K562 (cell line): ENCODE measurements at regions not wholly inside any gene's neighbourhood (a gene's known extent, or its start where the extent isn't known, plus 50 kb on each side); places are given as distances from the start of the nearest gene placed in this dataset.

Experiments
- ATAC-seq: fragments of 200-7000 bp; cut with Tn5 transposase; 3 replicates; pipeline ENCODE4 v1.9.1; 2020; ENCODE audit warnings: moderate library complexity
- BruUV-seq: library from RNA; stranded (reverse); fragments of 400-500 nt; replicated peaks from 2 replicates; lab custom pipeline; 2021; lab: Mats Ljungman, UMichigan
- CTCF ChIA-PET: fragments of 300-600 bp; formaldehyde crosslinking; extraction: SDS; loops from one replicate; lab custom pipeline; 2021; ENCODE audit warnings: low intra/inter-chr PET ratio; lab: Yijun Ruan, JAX
- POLR2A ChIA-PET: fragments of 300-600, 350-650 bp; sonication (Branson Sonifier 250); formaldehyde crosslinking; extraction: SDS; loops from one replicate; lab custom pipeline; 2021; ENCODE audit warnings: antibody characterized with exemption, inconsistent platforms; lab: Yijun Ruan, JAX
- DNase-seq, 4 experiments: peaks; one replicate each; pipeline versions ENCODE4 v3.0.0 to v3.0.0-alpha.2; 2011 to 2018; ENCODE audit warnings: low spot score in 3 of 4, mixed read lengths in 3 of 4; ENCODE audit errors: extremely low read depth in 1 of 4
- FAIRE-seq: peaks from 2 replicates; lab custom pipeline; 2011; peaks lifted over from hg19 to GRCh38; lab: Jason Lieb, UNC
- H2AFZ ChIP-seq: 2 replicates; pipeline ENCODE4 v1.6.0; 2011; ENCODE audit warnings: low read depth, low read length, control low read depth, inconsistent platforms
- H3K27ac ChIP-seq: fragments of 200-600 bp; 3 replicates; pipeline ENCODE4 v1.8.0; 2011; ENCODE audit warnings: low read depth, mild to moderate bottlenecking, control low read depth, inconsistent platforms, low read length, moderate library complexity, mixed read lengths; ENCODE audit errors: extremely low read depth
- H3K27me3 ChIP-seq, 2 experiments: fragments of 300-600 bp in 1 of 2; 2 replicates in 1 of 2; 3 replicates in 1 of 2; pipeline versions ENCODE4 v1.6.0 to v1.8.0; 2011; ENCODE audit warnings: inconsistent platforms in 2 of 2, low read length in 2 of 2, mild to moderate bottlenecking in 1 of 2, mixed read lengths in 1 of 2, moderate library complexity in 1 of 2; ENCODE audit not compliant: control insufficient read depth in 2 of 2, insufficient read depth in 2 of 2
- H3K36me3 ChIP-seq: fragments of 300-600 bp; 3 replicates; pipeline ENCODE4 v1.8.0; 2011; ENCODE audit warnings: mild to moderate bottlenecking, low read length, inconsistent platforms; ENCODE audit not compliant: control insufficient read depth, insufficient read depth
- H3K4me1 ChIP-seq, 2 experiments: fragments of 200-600 bp in 1 of 2; replicated peaks in 1 of 2; 2 replicates in 1 of 2; 3 replicates in 1 of 2; pipeline versions ENCODE4 v1.5.1 to v1.8.0; 2011; ENCODE audit warnings: inconsistent platforms in 2 of 2, low read length in 2 of 2, mild to moderate bottlenecking in 1 of 2, mixed read lengths in 1 of 2, moderate library complexity in 1 of 2; ENCODE audit not compliant: control insufficient read depth in 2 of 2, insufficient read depth in 2 of 2
- H3K4me2 ChIP-seq: 2 replicates; pipeline ENCODE4 v1.6.1; 2011; ENCODE audit warnings: low read length, control low read depth, inconsistent platforms, mixed read lengths; ENCODE audit not compliant: insufficient read depth
- H3K4me3 ChIP-seq: fragments of 200-600 bp; sonication (generic), shearing (Covaris generic); 2 replicates; pipeline ENCODE4 v1.5.1; 2016; ENCODE audit warnings: control low read depth, inconsistent platforms
- H3K79me2 ChIP-seq: fragments of 200-600 bp; 3 replicates; pipeline ENCODE4 v1.8.0; 2011; ENCODE audit warnings: low read length, inconsistent platforms; ENCODE audit not compliant: control insufficient read depth, insufficient read depth
- H3K9ac ChIP-seq, 2 experiments: 2 replicates each; pipeline versions ENCODE4 v1.6.0 to v1.6.1; 2011; ENCODE audit warnings: low read depth in 2 of 2, low read length in 2 of 2, control low read depth in 1 of 2, inconsistent platforms in 1 of 2, mild to moderate bottlenecking in 1 of 2, mixed read lengths in 1 of 2; ENCODE audit not compliant: insufficient read depth in 1 of 2
- H3K9me1 ChIP-seq: one replicate; pipeline ENCODE4 v1.6.0; 2011; ENCODE audit warnings: inconsistent platforms, mild to moderate bottlenecking, low read length, moderate library complexity; ENCODE audit not compliant: control insufficient read depth, insufficient read depth
- H3K9me3 ChIP-seq: replicated peaks from 2 replicates; pipeline ENCODE4 v1.5.1; 2011; ENCODE audit warnings: low read depth, low read length, inconsistent platforms; ENCODE audit not compliant: control insufficient read depth, insufficient read depth
- H4K20me1 ChIP-seq: replicated peaks from 2 replicates; pipeline ENCODE4 v1.6.1; 2011; ENCODE audit warnings: low read length, inconsistent platforms, mixed read lengths; ENCODE audit not compliant: control insufficient read depth, insufficient read depth
- CBFA2T3 ChIP-seq: fragments of 450-650 bp; IDR thresholded peaks from 2 replicates; pipeline ENCODE4 v1.6.1; 2017
- CBX1 ChIP-seq: sonication (generic); IDR thresholded peaks from 2 replicates; pipeline ENCODE4 v1.6.1; 2016; ENCODE audit warnings: antibody characterized with exemption, low read depth, mild to moderate bottlenecking
- GABPB2 ChIP-seq: fragments of 250-450 bp; sonication (Bioruptor Pico); conservative IDR thresholded peaks from 2 replicates; pipeline ENCODE4 v1.5.1; 2021; ENCODE audit warnings: mild to moderate bottlenecking
- GATAD2B ChIP-seq: fragments of 450-650 bp; IDR thresholded peaks from 2 replicates; pipeline ENCODE4 v1.6.1; 2017; ENCODE audit warnings: mild to moderate bottlenecking, borderline replicate concordance
- HNRNPK ChIP-seq: fragments of 200-400 bp; formaldehyde crosslinking; IDR thresholded peaks from one replicate; pipeline ENCODE4 v1.6.1; 2018; ENCODE audit warnings: mild to moderate bottlenecking, low read depth, low read length; ENCODE audit not compliant: poor library complexity, severe bottlenecking
- SMARCA4 ChIP-seq: fragments of 450-650 bp; IDR thresholded peaks from 2 replicates; pipeline ENCODE4 v1.6.1; 2016
- TAF9B ChIP-seq: fragments of 450-650 bp; IDR thresholded peaks from 2 replicates; pipeline ENCODE4 v1.6.1; 2018; ENCODE audit warnings: mild to moderate bottlenecking; ENCODE audit not compliant: partially characterized antibody
- XRCC5 ChIP-seq: fragments of 200-400 bp; formaldehyde crosslinking; IDR thresholded peaks from 2 replicates; pipeline ENCODE4 v1.6.1; 2017; ENCODE audit warnings: low read depth, mild to moderate bottlenecking, low read length
- WGBS: fragments of 100-300 bp; shearing (Covaris generic); methylation state at CpG from one replicate; pipeline ENCODE4 v1.1.6; 2016; ENCODE audit warnings: low coverage, mixed read lengths; ENCODE audit not compliant: insufficient coverage; ENCODE audit errors: missing lambda C conversion rate; 5-methylcytosine and 5-hydroxymethylcytosine counted together
- in situ Hi-C: fragments of 300-500 bp; cut with MboI; formaldehyde crosslinking; loops from 4 replicates; pipeline ENCODE4 v1.15.0; 2018; ENCODE audit warnings: inconsistent platforms, mixed read lengths
- intact Hi-C: fragments of 100-400 bp; cut with micrococcal nuclease; formaldehyde crosslinking; loops from 2 replicates; pipeline ENCODE4 v1.14.2; 2022
- TF ChIP-seq, protein P1 (sequence below): fragments of 450-650 bp; IDR thresholded peaks from 2 replicates; pipeline ENCODE4 v1.6.1; 2018; ENCODE audit warnings: mild to moderate bottlenecking, low read depth; ENCODE audit not compliant: partially characterized antibody
- TF ChIP-seq, protein P2 (sequence below): fragments of 250-450 bp; sonication (Bioruptor Pico); IDR thresholded peaks from 2 replicates; pipeline ENCODE4 v1.4.0; 2020; ENCODE audit warnings: mild to moderate bottlenecking, moderate library complexity

DNA sequence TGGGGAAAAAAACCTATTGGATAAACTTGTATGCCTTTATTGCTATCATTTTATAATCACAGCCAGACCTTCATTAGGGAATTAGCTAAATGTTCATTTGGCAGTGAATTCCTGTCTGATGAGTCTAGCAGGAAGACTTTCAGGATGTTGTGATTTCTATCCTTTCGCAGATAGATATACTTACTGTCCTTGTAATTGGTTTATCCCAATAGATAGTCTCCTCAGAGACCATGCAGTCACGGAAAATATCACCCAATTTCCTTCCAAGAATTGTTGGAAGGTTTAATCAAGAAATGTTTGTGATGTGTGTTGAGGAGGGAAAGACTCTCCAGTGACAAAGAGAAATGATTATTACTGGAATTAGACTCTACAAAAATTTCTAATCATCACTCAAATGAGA is 1937.9 kb upstream of the WWC1 start:
- BruUV-seq, result no TSS peak
- H3K9me3 ChIP-seq, result no peaks in the 10 kb centered on the region; the same call in 1 of the 2 replicates
- H3K4me3 ChIP-seq, result no peak overlapping the region
- TF ChIP-seq TAF9B (no peak), SMARCA4 (no peak), XRCC5 (no peak), CBFA2T3 (no peak), HNRNPK (no peak), CBX1 (no peak), GATAD2B (no peak), GABPB2 (CRISPR knock-in tag) (no peak)
- TF ChIP-seq, protein P1, sequence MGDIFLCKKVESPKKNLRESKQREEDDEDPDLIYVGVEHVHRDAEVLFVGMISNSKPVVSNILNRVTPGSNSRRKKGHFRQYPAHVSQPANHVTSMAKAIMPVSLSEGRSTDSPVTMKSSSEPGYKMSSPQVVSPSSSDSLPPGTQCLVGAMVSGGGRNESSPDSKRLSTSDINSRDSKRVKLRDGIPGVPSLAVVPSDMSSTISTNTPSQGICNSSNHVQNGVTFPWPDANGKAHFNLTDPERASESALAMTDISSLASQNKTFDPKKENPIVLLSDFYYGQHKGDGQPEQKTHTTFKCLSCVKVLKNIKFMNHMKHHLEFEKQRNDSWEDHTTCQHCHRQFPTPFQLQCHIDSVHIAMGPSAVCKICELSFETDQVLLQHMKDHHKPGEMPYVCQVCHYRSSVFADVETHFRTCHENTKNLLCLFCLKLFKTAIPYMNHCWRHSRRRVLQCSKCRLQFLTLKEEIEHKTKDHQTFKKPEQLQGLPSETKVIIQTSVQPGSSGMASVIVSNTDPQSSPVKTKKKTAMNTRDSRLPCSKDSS, result no peak
- TF ChIP-seq, protein P2, sequence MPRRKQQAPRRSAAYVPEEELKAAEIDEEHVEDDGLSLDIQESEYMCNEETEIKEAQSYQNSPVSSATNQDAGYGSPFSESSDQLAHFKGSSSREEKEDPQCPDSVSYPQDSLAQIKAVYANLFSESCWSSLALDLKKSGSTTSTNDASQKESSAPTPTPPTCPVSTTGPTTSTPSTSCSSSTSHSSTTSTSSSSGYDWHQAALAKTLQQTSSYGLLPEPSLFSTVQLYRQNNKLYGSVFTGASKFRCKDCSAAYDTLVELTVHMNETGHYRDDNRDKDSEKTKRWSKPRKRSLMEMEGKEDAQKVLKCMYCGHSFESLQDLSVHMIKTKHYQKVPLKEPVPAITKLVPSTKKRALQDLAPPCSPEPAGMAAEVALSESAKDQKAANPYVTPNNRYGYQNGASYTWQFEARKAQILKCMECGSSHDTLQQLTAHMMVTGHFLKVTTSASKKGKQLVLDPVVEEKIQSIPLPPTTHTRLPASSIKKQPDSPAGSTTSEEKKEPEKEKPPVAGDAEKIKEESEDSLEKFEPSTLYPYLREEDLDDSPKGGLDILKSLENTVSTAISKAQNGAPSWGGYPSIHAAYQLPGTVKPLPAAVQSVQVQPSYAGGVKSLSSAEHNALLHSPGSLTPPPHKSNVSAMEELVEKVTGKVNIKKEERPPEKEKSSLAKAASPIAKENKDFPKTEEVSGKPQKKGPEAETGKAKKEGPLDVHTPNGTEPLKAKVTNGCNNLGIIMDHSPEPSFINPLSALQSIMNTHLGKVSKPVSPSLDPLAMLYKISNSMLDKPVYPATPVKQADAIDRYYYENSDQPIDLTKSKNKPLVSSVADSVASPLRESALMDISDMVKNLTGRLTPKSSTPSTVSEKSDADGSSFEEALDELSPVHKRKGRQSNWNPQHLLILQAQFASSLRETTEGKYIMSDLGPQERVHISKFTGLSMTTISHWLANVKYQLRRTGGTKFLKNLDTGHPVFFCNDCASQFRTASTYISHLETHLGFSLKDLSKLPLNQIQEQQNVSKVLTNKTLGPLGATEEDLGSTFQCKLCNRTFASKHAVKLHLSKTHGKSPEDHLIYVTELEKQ (CRISPR knock-in tag), result no peak
- no peak overlapping the region for H2AFZ ChIP-seq
- POLR2A ChIA-PET, result no interaction called here
- FAIRE-seq (no peak), DNase-seq (no peak), ATAC-seq (no peak)
- H3K36me3 ChIP-seq, result no peaks in the 10 kb centered on the region
- H3K4me2 ChIP-seq, result no peak overlapping the region
- H3K27me3 ChIP-seq, result no peaks in the 10 kb centered on the region
- no peaks in the 10 kb centered on the region for H4K20me1 ChIP-seq
- intact Hi-C loops (no loop called here), in situ Hi-C loops (no loop called here)
- H3K9ac ChIP-seq, result no peak overlapping the region
- H3K79me2 ChIP-seq, result no peaks in the 10 kb centered on the region
- no peak overlapping the region for H3K27ac ChIP-seq
- CTCF ChIA-PET, result no interaction called here
- H3K9me1 ChIP-seq, result no peaks in the 10 kb centered on the region
- 0% methylated on average over 2 of the region's 2 CpGs for WGBS
- H3K4me1 ChIP-seq, result no peaks in the 10 kb centered on the region
